DMS53 (cell line): ENCODE measurements at regions not wholly inside any gene's neighbourhood (a gene's known extent, or its start where the extent isn't known, plus 50 kb on each side); places are given as distances from the start of the nearest gene placed in this dataset.
"Not testable (repeated sequence)": the region's sequence is repeated elsewhere in the genome, so short reads cannot be mapped to it uniquely, and the experiment has no call there.

Experiments used
- DNase-seq: peaks from one replicate; lab custom pipeline; 2025; lab: John Stamatoyannopoulos, UW

GRCh38 chr11:69205743-69206612 is 50.2 kb downstream of the SMIM38 start:
- DNase-seq: no peak

- DNase-seq: not testable (repeated sequence)
Measured at GRCh38 chr11:69206613-69206965, 50.9 kb downstream of the SMIM38 start.

- no peak for DNase-seq
Measured at GRCh38 chr11:69207165-69207889, 51.6 kb downstream of the SMIM38 start.

- DNase-seq: no peak
Measured at GRCh38 chr11:69208190-69209037, 52.7 kb downstream of the SMIM38 start.

- DNase-seq: no peak
Measured at GRCh38 chr11:69209038-69209350, 53.3 kb downstream of the SMIM38 start.

- no peak for DNase-seq
Measured at GRCh38 chr11:69209421-69210309, 53.9 kb downstream of the SMIM38 start.

- no peak for DNase-seq
Measured at GRCh38 chr11:69210310-69211035, 54.7 kb downstream of the SMIM38 start.

- DNase-seq: no peak
Measured at GRCh38 chr11:69211540-69211919, 55.8 kb downstream of the SMIM38 start.

- DNase-seq: no peak
Measured at GRCh38 chr11:69211920-69212797, 56.4 kb downstream of the SMIM38 start.

- no peak for DNase-seq
Measured at GRCh38 chr11:69212798-69213110, 57.0 kb downstream of the SMIM38 start.

- no peak for DNase-seq
Measured at GRCh38 chr11:69213316-69213715, 57.6 kb downstream of the SMIM38 start.

- DNase-seq: no peak
Measured at GRCh38 chr11:69213964-69214363, 58.2 kb downstream of the SMIM38 start.

- no peak for DNase-seq
Measured at GRCh38 chr11:69215216-69215615, 59.5 kb downstream of the SMIM38 start.

GRCh38 chr11:69215784-69216415 is 60.2 kb downstream of the SMIM38 start:
- no peak for DNase-seq

- DNase-seq: no peak
Measured at GRCh38 chr11:69216647-69217051, 60.9 kb downstream of the SMIM38 start.

GRCh38 chr11:69217276-69218105 is 61.8 kb downstream of the SMIM38 start:
- no peak for DNase-seq

GRCh38 chr11:69218271-69218682 is 62.5 kb downstream of the SMIM38 start:
- no peak for DNase-seq

- DNase-seq: no peak
Measured at GRCh38 chr11:69218946-69219720, 63.4 kb downstream of the SMIM38 start.
